Vagina (tissue), 2 donors: ENCODE measurements at regions not wholly inside any gene's neighbourhood (a gene's known extent, or its start where the extent isn't known, plus 50 kb on each side); places are given as distances from the start of the nearest gene placed in this dataset.

Source experiments
- CTCF ChIP-seq, 3 experiments: fragments of 450-650 bp in 2 of 3; fragments of 200-600 bp in 1 of 3; sonication (generic) in 1 of 3; IDR thresholded peaks; one replicate each; pipeline ENCODE4 v1.5.1; 2017 to 2019; ENCODE audit warnings: antibody characterized with exemption in 3 of 3, mild to moderate bottlenecking in 2 of 3, moderate library complexity in 2 of 3
- POLR2A ChIP-seq, 2 donors: fragments of 450-650 bp; IDR thresholded peaks; one replicate each; pipeline ENCODE4 v1.6.1; 2017; ENCODE audit warnings: antibody characterized with exemption in 2 of 2, mild to moderate bottlenecking in 2 of 2, moderate library complexity in 2 of 2

- TF ChIP-seq CTCF (IDR thresholded peaks at IDR 0.05) (no peak), POLR2A (IDR thresholded peaks at IDR 0.05) (no peak)
Measured at GRCh38 chr6:140217283-140217682, 842.8 kb upstream of the CITED2 start.
